Fibroblast of pulmonary artery (primary cell): ENCODE measurements at regions not wholly inside any gene's neighbourhood (a gene's known extent, or its start where the extent isn't known, plus 50 kb on each side); places are given as distances from the start of the nearest gene placed in this dataset.
A peak's percentile ranks its signal among the peaks of the same experiment; 100 is the strongest.

Source experiments
- DNase-seq: peaks from one replicate; pipeline ENCODE4 v3.0.0-alpha.2; 2010; ENCODE audit warnings: low read depth
- H3K4me3 ChIP-seq: replicated peaks from 2 replicates; pipeline ENCODE4 v1.5.1; 2011; ENCODE audit warnings: low read depth, mild to moderate bottlenecking, control low read depth, low read length, moderate library complexity
- TF ChIP-seq, protein P1 (sequence below): IDR thresholded peaks from 2 replicates; pipeline ENCODE4 v1.5.1; 2011; ENCODE audit warnings: mild to moderate bottlenecking, control low read depth, low read length, inconsistent platforms; ENCODE audit errors: missing control alignments

- no peak for DNase-seq
- TF ChIP-seq, protein P1, sequence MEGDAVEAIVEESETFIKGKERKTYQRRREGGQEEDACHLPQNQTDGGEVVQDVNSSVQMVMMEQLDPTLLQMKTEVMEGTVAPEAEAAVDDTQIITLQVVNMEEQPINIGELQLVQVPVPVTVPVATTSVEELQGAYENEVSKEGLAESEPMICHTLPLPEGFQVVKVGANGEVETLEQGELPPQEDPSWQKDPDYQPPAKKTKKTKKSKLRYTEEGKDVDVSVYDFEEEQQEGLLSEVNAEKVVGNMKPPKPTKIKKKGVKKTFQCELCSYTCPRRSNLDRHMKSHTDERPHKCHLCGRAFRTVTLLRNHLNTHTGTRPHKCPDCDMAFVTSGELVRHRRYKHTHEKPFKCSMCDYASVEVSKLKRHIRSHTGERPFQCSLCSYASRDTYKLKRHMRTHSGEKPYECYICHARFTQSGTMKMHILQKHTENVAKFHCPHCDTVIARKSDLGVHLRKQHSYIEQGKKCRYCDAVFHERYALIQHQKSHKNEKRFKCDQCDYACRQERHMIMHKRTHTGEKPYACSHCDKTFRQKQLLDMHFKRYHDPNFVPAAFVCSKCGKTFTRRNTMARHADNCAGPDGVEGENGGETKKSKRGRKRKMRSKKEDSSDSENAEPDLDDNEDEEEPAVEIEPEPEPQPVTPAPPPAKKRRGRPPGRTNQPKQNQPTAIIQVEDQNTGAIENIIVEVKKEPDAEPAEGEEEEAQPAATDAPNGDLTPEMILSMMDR = no peak
- H3K4me3 ChIP-seq = no peak overlapping the region
Measured at GRCh38 chr5:66302344-66302743, 158.2 kb downstream of the SREK1 start.

- H3K4me3 ChIP-seq = no peak overlapping the region
- DNase-seq = peak; percentile 82
- TF ChIP-seq, protein P1 = peak; percentile 96
Measured at GRCh38 chr5:66306105-66306843, 162.2 kb downstream of the SREK1 start.

GRCh38 chr5:66306844-66307315, 162.8 kb downstream of the SREK1 start:
- no peak overlapping the region for H3K4me3 ChIP-seq
- DNase-seq = peak; percentile 71
- TF ChIP-seq, protein P1 = no peak

GRCh38 chr5:66307647-66308241, 163.6 kb downstream of the SREK1 start:
- peak; percentile 87 for DNase-seq
- no peak overlapping the region for H3K4me3 ChIP-seq
- TF ChIP-seq, protein P1 = peak; percentile 89

DNA sequence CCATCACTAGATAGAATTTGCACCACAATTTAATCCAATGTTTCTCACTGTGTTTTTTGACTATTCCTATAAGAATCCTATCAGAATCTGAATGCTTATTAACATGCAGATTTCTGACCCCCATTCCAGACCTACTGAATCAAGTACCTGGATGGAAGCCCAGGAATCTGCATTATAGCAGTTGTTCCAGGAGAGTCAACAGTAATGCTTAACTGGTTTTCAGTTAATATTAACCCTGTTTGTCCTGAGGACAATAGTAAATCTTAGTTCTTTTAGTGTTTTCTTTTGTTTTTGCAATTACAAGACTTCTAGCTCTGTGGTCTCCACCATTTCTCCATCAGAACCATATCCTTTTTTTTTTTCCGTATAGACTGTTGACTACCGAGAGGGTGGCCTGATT, 168.2 kb downstream of the SREK1 start:
- DNase-seq = no peak
- H3K4me3 ChIP-seq = no peak overlapping the region
- TF ChIP-seq, protein P1 = no peak

DNA sequence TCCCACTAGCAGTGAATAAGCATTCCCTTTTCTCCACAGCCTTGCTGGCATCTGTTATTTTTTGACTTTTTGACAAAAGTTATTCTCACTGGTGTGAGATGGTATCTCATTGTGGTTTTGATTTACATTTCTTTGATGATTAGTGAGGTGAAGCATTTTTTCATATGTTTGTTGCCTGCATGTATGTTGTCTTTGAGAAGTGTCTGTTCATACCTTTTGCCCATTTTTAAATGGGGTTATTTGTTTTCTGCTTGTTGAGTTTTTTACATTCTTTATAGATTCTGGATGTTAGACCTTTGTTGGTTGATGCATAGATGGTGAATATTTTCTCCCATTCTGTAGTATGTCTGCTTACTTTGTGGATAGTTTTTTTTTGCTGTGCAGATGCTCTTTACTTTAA, 171.7 kb downstream of the SREK1 start:
- H3K4me3 ChIP-seq = no peak overlapping the region
- TF ChIP-seq, protein P1 = no peak
- no peak for DNase-seq
